ENCODE measurements at regions not wholly inside any gene's neighbourhood (a gene's known extent, or its start where the extent isn't known, plus 50 kb on each side); places are given as distances from the start of the nearest gene placed in this dataset.
A peak's percentile ranks its signal among the peaks of the same experiment; 100 is the strongest.

GRCh38 chr1:229121845-229122436, 149.0 kb upstream of the RAB4A start:
- peaks cover 0 to 46% (median 10%) of the 10 kb centered on the region in 4 donors for H3K4me1 ChIP-seq
- H3K9me3 ChIP-seq = no peaks in the 10 kb centered on the region
- H3K27ac ChIP-seq = peak overlapping the region in 2 of 3 donors; percentile 65 to 82
- H3K4me3 ChIP-seq = no peak overlapping the region
- no peaks in the 10 kb centered on the region for H3K27me3 ChIP-seq
- H3K36me3 ChIP-seq = no peaks in the 10 kb centered on the region
- intact Hi-C loops (cut with DNase I) = no loop called here
- 56% methylated on average over 10 of the region's 11 CpGs for WGBS (ENCODE audit: insufficient coverage, low coverage, low lambda C conversion rate, missing lambda C conversion rate)
- TF ChIP-seq CTCF (IDR thresholded peaks at IDR 0.05) (no peak), POLR2A (IDR thresholded peaks at IDR 0.05) (peak; percentile 35)
- ATAC-seq = peak; percentile 32 to 71 (median 65)
- DNase-seq = peak in 1 of 3 donors; percentile 76

- TF ChIP-seq CTCF (IDR thresholded peaks at IDR 0.05) = no peak
- no peak for TF ChIP-seq POLR2A (IDR thresholded peaks at IDR 0.05)
These were observed 148.3 kb upstream of the RAB4A start for GRCh38 chr1:229122606-229123005.

GRCh38 chr1:229124116-229124515, 146.8 kb upstream of the RAB4A start:
- 33% methylated on average over 1 of the region's 1 CpG for WGBS (ENCODE audit: insufficient coverage, low coverage, low lambda C conversion rate, missing lambda C conversion rate)
- DNase-seq = no peak
- no peaks in the 10 kb centered on the region for H3K27me3 ChIP-seq
- H3K4me1 ChIP-seq = peaks cover 0 to 34% (median 10%) of the 10 kb centered on the region in 4 donors
- TF ChIP-seq POLR2A (IDR thresholded peaks at IDR 0.05) (no peak), CTCF (IDR thresholded peaks at IDR 0.05) (no peak)
- ATAC-seq = no peak
- no peak overlapping the region for H3K4me3 ChIP-seq
- no peaks in the 10 kb centered on the region for H3K36me3 ChIP-seq
- intact Hi-C loops (cut with DNase I) = no loop called here
- peak overlapping the region; percentile 21 to 98 (median 93) for H3K27ac ChIP-seq
- H3K9me3 ChIP-seq = no peaks in the 10 kb centered on the region

More at GRCh38 chr1:229122606-229123005, 148.3 kb upstream of the RAB4A start:
- no peak for DNase-seq
- peaks cover 0 to 39% (median 10%) of the 10 kb centered on the region in 4 donors for H3K4me1 ChIP-seq
- H3K4me3 ChIP-seq = no peak overlapping the region
- intact Hi-C loops (cut with DNase I) = no loop called here
- WGBS (ENCODE audit: insufficient coverage, low coverage, low lambda C conversion rate, missing lambda C conversion rate) = 92% methylated on average over 2 of the region's 6 CpGs
- no peaks in the 10 kb centered on the region for H3K9me3 ChIP-seq
- no peak for ATAC-seq
- no peaks in the 10 kb centered on the region for H3K27me3 ChIP-seq
- H3K36me3 ChIP-seq = no peaks in the 10 kb centered on the region
- H3K27ac ChIP-seq = peak overlapping the region in 2 of 3 donors; percentile 65 to 82

- WGBS (ENCODE audit: insufficient coverage, low coverage, low lambda C conversion rate, missing lambda C conversion rate) = 25% methylated on average over 11 of the region's 11 CpGs
- no peaks in the 10 kb centered on the region for H3K9me3 ChIP-seq
- intact Hi-C loops (cut with DNase I) = no loop called here
- DNase-seq (peak; percentile 43 to 79 (median 67)), ATAC-seq (peak; percentile 64 to 79 (median 73))
- H3K4me3 ChIP-seq = peak overlapping the region in 1 of 3 donors; percentile 12
- TF ChIP-seq CTCF (IDR thresholded peaks at IDR 0.05) = peak in 2 of 4 donors; percentile 14 to 32
- TF ChIP-seq POLR2A (IDR thresholded peaks at IDR 0.05) = peak; percentile 53
- no peaks in the 10 kb centered on the region for H3K36me3 ChIP-seq
- no peaks in the 10 kb centered on the region for H3K27me3 ChIP-seq
- peaks cover 0 to 39% (median 12%) of the 10 kb centered on the region in 4 donors for H3K4me1 ChIP-seq
- peak overlapping the region; percentile 21 to 98 (median 93) for H3K27ac ChIP-seq
These were observed 146.3 kb upstream of the RAB4A start for GRCh38 chr1:229124520-229125124.

Data from right lobe of liver (tissue), 6 donors.